Parathyroid adenoma (tissue), 2 donors: ENCODE measurements at regions not wholly inside any gene's neighbourhood (a gene's known extent, or its start where the extent isn't known, plus 50 kb on each side); places are given as distances from the start of the nearest gene placed in this dataset.

Experiments
- H2AFZ ChIP-seq: fragments of 300-600 bp; sonication (generic); one replicate; pipeline ENCODE4 v1.7.0; 2017; ENCODE audit warnings: antibody characterized with exemption, mild to moderate bottlenecking
- H3K27ac ChIP-seq: fragments of 300-600 bp; sonication (generic); one replicate; pipeline ENCODE4 v1.7.0; 2017
- H3K27me3 ChIP-seq: fragments of 300-600 bp; sonication (generic); one replicate; pipeline ENCODE4 v1.7.0; 2017; ENCODE audit warnings: low read length; ENCODE audit not compliant: control insufficient read depth, insufficient read depth
- H3K36me3 ChIP-seq: fragments of 300-600 bp; sonication (generic); one replicate; pipeline ENCODE4 v1.7.0; 2017; ENCODE audit warnings: low read length; ENCODE audit not compliant: control insufficient read depth, insufficient read depth
- H3K4me1 ChIP-seq: fragments of 300-600 bp; sonication (generic); one replicate; pipeline ENCODE4 v1.7.0; 2017; ENCODE audit warnings: control low read depth
- H3K4me2 ChIP-seq: fragments of 300-600 bp; sonication (generic); one replicate; pipeline ENCODE4 v1.7.0; 2017; ENCODE audit warnings: low read length
- H3K4me3 ChIP-seq: fragments of 300-600 bp; sonication (generic); one replicate; pipeline ENCODE4 v1.7.0; 2017; ENCODE audit warnings: low read depth, low read length
- H3K79me2 ChIP-seq: fragments of 300-600 bp; sonication (generic); one replicate; pipeline ENCODE4 v1.7.0; 2017; ENCODE audit warnings: control low read depth
- H3K9ac ChIP-seq: fragments of 300-600 bp; sonication (generic); one replicate; pipeline ENCODE4 v1.7.0; 2017; ENCODE audit warnings: mild to moderate bottlenecking
- H3K9me3 ChIP-seq: fragments of 300-600 bp; sonication (generic); one replicate; pipeline ENCODE4 v1.7.0; 2017; ENCODE audit warnings: low read length; ENCODE audit not compliant: control insufficient read depth
- TF ChIP-seq, protein P1 (sequence below): fragments of 300-600 bp; sonication (generic); IDR thresholded peaks from one replicate; pipeline ENCODE4 v1.7.0; 2017; ENCODE audit warnings: antibody characterized with exemption, mild to moderate bottlenecking
- donor health status: primary hyperparathyroidism.

DNA sequence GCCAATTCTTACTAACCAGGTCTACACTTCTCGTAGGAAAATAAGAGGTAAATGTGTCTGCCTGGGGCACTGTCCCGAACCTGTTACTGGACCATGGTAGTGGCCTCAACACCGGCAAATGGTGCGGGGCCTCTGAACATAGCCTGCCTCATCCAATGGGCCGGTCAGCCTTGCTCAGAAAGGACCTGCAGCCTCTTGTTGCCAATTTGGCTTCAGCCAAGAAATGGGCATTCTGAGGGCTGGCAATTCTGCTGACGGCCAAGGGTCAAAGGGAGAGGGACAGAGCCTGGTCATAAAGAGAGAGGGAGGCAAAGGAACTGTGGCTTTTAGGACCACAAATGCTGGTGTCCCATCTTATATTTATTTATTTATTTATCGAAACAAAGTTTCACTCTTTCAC, 69.5 kb upstream of the ATP6AP2 start:
- Histone ChIP-seq H3K9me3 (no peaks in the 10 kb centered on the region), H2AFZ (no peak overlapping the region), H3K79me2 (no peaks in the 10 kb centered on the region), H3K27ac (no peak overlapping the region), H3K4me1 (peaks cover 3% of the 10 kb centered on the region), H3K4me3 (no peak overlapping the region), H3K9ac (no peak overlapping the region), H3K36me3 (no peaks in the 10 kb centered on the region), H3K4me2 (no peak overlapping the region), H3K27me3 (no peaks in the 10 kb centered on the region)
- TF ChIP-seq, protein P1, sequence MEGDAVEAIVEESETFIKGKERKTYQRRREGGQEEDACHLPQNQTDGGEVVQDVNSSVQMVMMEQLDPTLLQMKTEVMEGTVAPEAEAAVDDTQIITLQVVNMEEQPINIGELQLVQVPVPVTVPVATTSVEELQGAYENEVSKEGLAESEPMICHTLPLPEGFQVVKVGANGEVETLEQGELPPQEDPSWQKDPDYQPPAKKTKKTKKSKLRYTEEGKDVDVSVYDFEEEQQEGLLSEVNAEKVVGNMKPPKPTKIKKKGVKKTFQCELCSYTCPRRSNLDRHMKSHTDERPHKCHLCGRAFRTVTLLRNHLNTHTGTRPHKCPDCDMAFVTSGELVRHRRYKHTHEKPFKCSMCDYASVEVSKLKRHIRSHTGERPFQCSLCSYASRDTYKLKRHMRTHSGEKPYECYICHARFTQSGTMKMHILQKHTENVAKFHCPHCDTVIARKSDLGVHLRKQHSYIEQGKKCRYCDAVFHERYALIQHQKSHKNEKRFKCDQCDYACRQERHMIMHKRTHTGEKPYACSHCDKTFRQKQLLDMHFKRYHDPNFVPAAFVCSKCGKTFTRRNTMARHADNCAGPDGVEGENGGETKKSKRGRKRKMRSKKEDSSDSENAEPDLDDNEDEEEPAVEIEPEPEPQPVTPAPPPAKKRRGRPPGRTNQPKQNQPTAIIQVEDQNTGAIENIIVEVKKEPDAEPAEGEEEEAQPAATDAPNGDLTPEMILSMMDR = no peak

- Histone ChIP-seq H2AFZ (peak overlapping the region; percentile 74), H3K4me2 (no peak overlapping the region), H3K9ac (no peak overlapping the region), H3K27me3 (no peaks in the 10 kb centered on the region), H3K79me2 (no peaks in the 10 kb centered on the region), H3K36me3 (no peaks in the 10 kb centered on the region), H3K9me3 (no peaks in the 10 kb centered on the region), H3K4me3 (no peak overlapping the region), H3K4me1 (peaks cover 3% of the 10 kb centered on the region), H3K27ac (peak overlapping the region; percentile 68)
- TF ChIP-seq, protein P1 = no peak
Observed at GRCh38 chrX:40508560-40508959, 72.2 kb upstream of the ATP6AP2 start.

DNA sequence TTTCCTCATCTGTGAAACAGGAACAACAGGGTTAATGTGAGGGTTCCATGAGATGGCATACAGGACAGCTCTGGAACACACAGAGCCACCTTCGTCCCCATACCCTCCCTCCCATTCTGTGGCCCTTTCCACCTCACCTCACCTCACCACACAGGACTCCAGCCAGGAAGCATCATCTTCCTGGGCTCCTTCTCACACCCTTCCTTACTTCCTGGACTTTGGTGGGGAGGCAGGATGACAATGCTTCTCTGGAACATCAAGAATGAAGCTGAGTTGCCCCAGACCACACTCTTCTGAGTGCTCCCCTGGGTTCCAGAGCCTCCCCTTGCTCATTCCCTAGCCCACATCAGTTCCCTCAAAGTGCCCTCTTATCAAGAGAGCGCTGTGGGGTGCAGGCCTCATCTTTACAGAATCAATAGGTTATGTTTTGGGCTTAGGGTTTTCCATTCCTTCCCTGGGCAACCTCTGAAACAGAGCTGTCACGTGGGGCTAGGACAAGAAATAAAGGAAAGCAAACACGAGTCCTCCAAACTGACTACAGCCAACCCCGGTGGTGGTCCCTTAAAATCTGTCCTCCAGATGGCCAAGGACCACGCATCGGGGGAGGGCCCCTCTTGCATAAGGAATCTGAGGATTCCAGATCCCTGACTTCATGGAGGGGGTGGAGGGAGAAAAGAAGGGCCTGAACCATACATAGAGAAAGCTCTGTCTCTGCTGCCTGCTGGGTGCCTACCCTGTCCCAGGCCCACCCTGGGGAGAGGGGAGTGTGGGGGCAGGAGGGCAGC, 74.4 kb upstream of the ATP6AP2 start:
- no peak overlapping the region for H3K9ac ChIP-seq
- peaks cover 3% of the 10 kb centered on the region for H3K4me1 ChIP-seq
- H2AFZ ChIP-seq = no peak overlapping the region
- no peaks in the 10 kb centered on the region for H3K36me3 ChIP-seq
- no peaks in the 10 kb centered on the region for H3K79me2 ChIP-seq
- no peaks in the 10 kb centered on the region for H3K9me3 ChIP-seq
- no peak overlapping the region for H3K4me3 ChIP-seq
- TF ChIP-seq, protein P1 = no peak
- no peaks in the 10 kb centered on the region for H3K27me3 ChIP-seq
- H3K4me2 ChIP-seq = no peak overlapping the region
- no peak overlapping the region for H3K27ac ChIP-seq

GRCh38 chrX:40504801-40505605, 75.8 kb upstream of the ATP6AP2 start:
- Histone ChIP-seq H3K4me3 (no peak overlapping the region), H3K4me2 (no peak overlapping the region), H3K27ac (no peak overlapping the region), H3K9me3 (no peaks in the 10 kb centered on the region), H2AFZ (no peak overlapping the region), H3K79me2 (no peaks in the 10 kb centered on the region), H3K9ac (no peak overlapping the region), H3K36me3 (no peaks in the 10 kb centered on the region), H3K4me1 (peaks cover 3% of the 10 kb centered on the region), H3K27me3 (no peaks in the 10 kb centered on the region)
- TF ChIP-seq, protein P1 = no peak
